Astrocyte (in vitro differentiated cells and primary cell): ENCODE measurements at regions not wholly inside any gene's neighbourhood (a gene's known extent, or its start where the extent isn't known, plus 50 kb on each side); places are given as distances from the start of the nearest gene placed in this dataset.

Experiments
- DNase-seq: peaks from one replicate; pipeline ENCODE4 v3.0.0-alpha.2; 2010; ENCODE audit warnings: low read depth
- FAIRE-seq: peaks from 2 replicates; lab custom pipeline; 2011; peaks lifted over from hg19 to GRCh38; lab: Jason Lieb, UNC
- H2AFZ ChIP-seq: 2 replicates; pipeline ENCODE4 v1.6.0; 2012; ENCODE audit warnings: low read depth, low read length, inconsistent platforms
- H3K27ac ChIP-seq: 2 replicates; pipeline ENCODE4 v1.5.1; 2011; ENCODE audit warnings: low read depth, low read length, inconsistent platforms
- H3K27me3 ChIP-seq: 2 replicates; pipeline ENCODE4 v1.6.0; 2011; ENCODE audit warnings: low read length, inconsistent platforms; ENCODE audit not compliant: insufficient read depth
- H3K36me3 ChIP-seq: 2 replicates; pipeline ENCODE4 v1.5.1; 2011; ENCODE audit warnings: low read length, inconsistent platforms; ENCODE audit not compliant: insufficient read depth
- H3K4me1 ChIP-seq: 2 replicates; pipeline ENCODE4 v1.5.1; 2011; ENCODE audit warnings: low read length, inconsistent platforms; ENCODE audit not compliant: insufficient read depth
- H3K4me2 ChIP-seq: 2 replicates; pipeline ENCODE4 v1.6.0; 2012; ENCODE audit warnings: low read length, inconsistent platforms
- H3K4me3 ChIP-seq: 2 replicates; pipeline ENCODE4 v1.5.1; 2011; ENCODE audit warnings: low read depth, mild to moderate bottlenecking, low read length, inconsistent platforms; ENCODE audit not compliant: insufficient read depth
- H3K79me2 ChIP-seq: 2 replicates; pipeline ENCODE4 v1.6.0; 2012; ENCODE audit warnings: mild to moderate bottlenecking, low read length, inconsistent platforms; ENCODE audit not compliant: insufficient read depth
- H3K9ac ChIP-seq: 2 replicates; pipeline ENCODE4 v1.6.0; 2012; ENCODE audit warnings: mild to moderate bottlenecking, low read length, inconsistent platforms
- H3K9me3 ChIP-seq: 2 replicates; pipeline ENCODE4 v1.5.1; 2012; ENCODE audit warnings: low read depth, mild to moderate bottlenecking, low read length, inconsistent platforms; ENCODE audit not compliant: insufficient read depth
- H4K20me1 ChIP-seq: 2 replicates; pipeline ENCODE4 v1.6.0; 2012; ENCODE audit warnings: low read length, inconsistent platforms; ENCODE audit not compliant: insufficient read depth
- H3K27ac Mint-ChIP-seq: one replicate; pipeline ENCODE4 v1.8.0; 2021; ENCODE audit warnings: mild to moderate bottlenecking, mixed read lengths; ENCODE audit not compliant: unreplicated experiment
- H3K27me3 Mint-ChIP-seq: one replicate; pipeline ENCODE4 v1.8.0; 2021; ENCODE audit warnings: low read depth, mixed read lengths; ENCODE audit not compliant: unreplicated experiment
- H3K36me3 Mint-ChIP-seq: one replicate; pipeline ENCODE4 v1.8.0; 2021; ENCODE audit warnings: low read depth, mixed read lengths; ENCODE audit not compliant: unreplicated experiment
- H3K4me1 Mint-ChIP-seq: one replicate; pipeline ENCODE4 v1.8.0; 2021; ENCODE audit warnings: low read depth, mixed read lengths; ENCODE audit not compliant: unreplicated experiment
- H3K4me3 Mint-ChIP-seq: one replicate; pipeline ENCODE4 v1.8.0; 2021; ENCODE audit warnings: mild to moderate bottlenecking, moderate library complexity, mixed read lengths; ENCODE audit not compliant: unreplicated experiment
- H3K9me3 Mint-ChIP-seq: one replicate; pipeline ENCODE4 v1.8.0; 2021; ENCODE audit warnings: mild to moderate bottlenecking, mixed read lengths; ENCODE audit not compliant: unreplicated experiment
- EZH2 ChIP-seq: IDR thresholded peaks from 2 replicates; pipeline ENCODE4 v1.6.1; 2012; ENCODE audit warnings: mild to moderate bottlenecking, low read length, inconsistent platforms; ENCODE audit not compliant: insufficient read depth
- TF ChIP-seq, protein P1 (sequence below): IDR thresholded peaks from 2 replicates; pipeline ENCODE4 v1.5.1; 2011; ENCODE audit warnings: low read depth, mild to moderate bottlenecking, inconsistent platforms, low read length, moderate library complexity; ENCODE audit not compliant: insufficient read depth

DNA sequence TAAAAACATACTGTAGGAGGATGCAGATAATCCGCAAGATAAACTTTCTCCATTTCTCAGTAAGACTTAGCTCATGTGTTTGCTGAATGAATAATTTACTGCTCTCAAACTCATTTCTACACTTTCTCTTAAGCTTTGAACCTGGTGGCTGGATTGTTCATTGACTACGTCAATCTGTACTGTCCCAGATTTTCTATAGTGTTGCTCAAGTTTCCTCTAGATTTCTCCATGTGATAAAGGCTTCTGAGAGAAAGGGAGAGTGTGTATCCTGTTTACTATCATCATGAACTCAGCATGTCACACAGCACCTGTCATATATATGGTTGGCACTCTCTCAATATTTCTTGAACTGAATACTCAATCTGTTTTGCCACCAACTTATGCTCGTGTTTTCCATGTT lies 518.0 kb upstream of the TBX3 start:
- no peak overlapping the region for H3K9ac ChIP-seq
- no peaks in the 10 kb centered on the region for H3K79me2 ChIP-seq
- no peak for FAIRE-seq

DNA sequence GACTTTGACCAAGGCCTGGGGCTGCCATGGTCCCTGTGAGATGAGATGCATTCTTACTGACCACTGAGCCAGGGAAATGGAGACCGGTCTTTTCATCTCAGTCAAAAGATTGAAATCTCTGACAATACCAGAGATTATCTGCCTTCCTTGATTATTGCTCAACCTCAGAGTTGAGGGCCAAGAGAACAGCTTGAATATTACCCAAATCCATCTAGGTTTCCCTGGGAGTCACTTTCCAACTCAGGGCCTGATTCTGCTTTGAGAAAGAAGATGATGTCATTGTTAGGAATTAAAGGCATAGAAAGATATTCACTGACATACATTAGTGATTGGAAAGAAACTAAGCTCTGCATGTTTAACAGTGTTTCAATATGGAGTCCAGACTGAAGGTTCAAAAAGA lies 515.9 kb upstream of the TBX3 start:
- no peaks in the 10 kb centered on the region for H3K79me2 ChIP-seq
- H3K9me3 ChIP-seq = no peaks in the 10 kb centered on the region
- FAIRE-seq (peak; percentile 89), DNase-seq (peak; percentile 44)
- H3K27ac ChIP-seq = no peak overlapping the region
- H3K9ac ChIP-seq = no peak overlapping the region
- no peak overlapping the region for H3K27ac Mint-ChIP-seq
- TF ChIP-seq, protein P1, sequence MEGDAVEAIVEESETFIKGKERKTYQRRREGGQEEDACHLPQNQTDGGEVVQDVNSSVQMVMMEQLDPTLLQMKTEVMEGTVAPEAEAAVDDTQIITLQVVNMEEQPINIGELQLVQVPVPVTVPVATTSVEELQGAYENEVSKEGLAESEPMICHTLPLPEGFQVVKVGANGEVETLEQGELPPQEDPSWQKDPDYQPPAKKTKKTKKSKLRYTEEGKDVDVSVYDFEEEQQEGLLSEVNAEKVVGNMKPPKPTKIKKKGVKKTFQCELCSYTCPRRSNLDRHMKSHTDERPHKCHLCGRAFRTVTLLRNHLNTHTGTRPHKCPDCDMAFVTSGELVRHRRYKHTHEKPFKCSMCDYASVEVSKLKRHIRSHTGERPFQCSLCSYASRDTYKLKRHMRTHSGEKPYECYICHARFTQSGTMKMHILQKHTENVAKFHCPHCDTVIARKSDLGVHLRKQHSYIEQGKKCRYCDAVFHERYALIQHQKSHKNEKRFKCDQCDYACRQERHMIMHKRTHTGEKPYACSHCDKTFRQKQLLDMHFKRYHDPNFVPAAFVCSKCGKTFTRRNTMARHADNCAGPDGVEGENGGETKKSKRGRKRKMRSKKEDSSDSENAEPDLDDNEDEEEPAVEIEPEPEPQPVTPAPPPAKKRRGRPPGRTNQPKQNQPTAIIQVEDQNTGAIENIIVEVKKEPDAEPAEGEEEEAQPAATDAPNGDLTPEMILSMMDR = no peak
- TF ChIP-seq EZH2 = no peak
- no peaks in the 10 kb centered on the region for H3K36me3 ChIP-seq
- H3K27me3 Mint-ChIP-seq = peaks cover 15% of the 10 kb centered on the region
- no peak overlapping the region for H2AFZ ChIP-seq
- no peak overlapping the region for H3K4me3 Mint-ChIP-seq
- H3K9me3 Mint-ChIP-seq = peaks cover 4% of the 10 kb centered on the region
- peaks cover 4% of the 10 kb centered on the region for H3K4me1 Mint-ChIP-seq
- H3K4me2 ChIP-seq = no peak overlapping the region
- H3K4me1 ChIP-seq = no peaks in the 10 kb centered on the region
- no peaks in the 10 kb centered on the region for H3K27me3 ChIP-seq
- H4K20me1 ChIP-seq = no peaks in the 10 kb centered on the region
- no peak overlapping the region for H3K4me3 ChIP-seq
- no peaks in the 10 kb centered on the region for H3K36me3 Mint-ChIP-seq

More for the DNA sequence above, 518.0 kb upstream of the TBX3 start:
- H3K9me3 Mint-ChIP-seq = peaks cover 7% of the 10 kb centered on the region
- Histone ChIP-seq H3K27ac (no peak overlapping the region), H2AFZ (no peak overlapping the region), H3K4me1 (no peaks in the 10 kb centered on the region), H3K9me3 (no peaks in the 10 kb centered on the region), H3K36me3 (no peaks in the 10 kb centered on the region), H3K4me2 (no peak overlapping the region), H3K27me3 (no peaks in the 10 kb centered on the region), H4K20me1 (no peaks in the 10 kb centered on the region), H3K4me3 (no peak overlapping the region)
- H3K4me3 Mint-ChIP-seq = no peak overlapping the region
- no peak overlapping the region for H3K27ac Mint-ChIP-seq
- peaks cover 9% of the 10 kb centered on the region for H3K4me1 Mint-ChIP-seq
- no peaks in the 10 kb centered on the region for H3K36me3 Mint-ChIP-seq
- peaks cover 13% of the 10 kb centered on the region for H3K27me3 Mint-ChIP-seq
- TF ChIP-seq, protein P1 = no peak
- no peak for TF ChIP-seq EZH2
- DNase-seq = no peak

DNA sequence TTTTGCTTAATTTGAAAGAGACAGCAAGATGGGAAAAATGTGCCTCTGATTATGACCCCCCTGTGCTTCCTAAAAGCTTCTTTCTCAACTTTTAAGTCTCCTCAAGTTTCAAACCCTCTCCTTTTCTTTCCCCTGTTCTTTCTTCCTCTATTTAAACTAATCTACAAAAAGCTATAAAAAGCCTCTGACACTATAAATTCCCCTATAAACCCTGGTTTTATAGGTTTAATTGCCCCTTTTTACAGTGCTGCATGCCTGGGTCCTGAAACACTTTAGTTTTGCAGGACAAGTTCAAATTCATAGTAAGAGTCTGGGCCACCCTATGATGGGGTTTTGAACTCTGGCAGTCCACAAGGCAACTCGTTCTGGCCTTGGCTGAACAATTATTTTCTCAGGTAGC lies 510.9 kb upstream of the TBX3 start:
- no peaks in the 10 kb centered on the region for H3K9me3 ChIP-seq
- no peaks in the 10 kb centered on the region for H3K79me2 ChIP-seq
- H3K27ac Mint-ChIP-seq = no peak overlapping the region
- no peak overlapping the region for H3K27ac ChIP-seq
- no peak overlapping the region for H3K9ac ChIP-seq
- no peaks in the 10 kb centered on the region for H3K4me1 ChIP-seq
- H3K36me3 Mint-ChIP-seq = no peaks in the 10 kb centered on the region
- no peak overlapping the region for H3K4me2 ChIP-seq
- no peaks in the 10 kb centered on the region for H3K27me3 ChIP-seq
- no peaks in the 10 kb centered on the region for H3K4me1 Mint-ChIP-seq
- TF ChIP-seq, protein P1 = no peak
- no peak for TF ChIP-seq EZH2
- no peaks in the 10 kb centered on the region for H3K36me3 ChIP-seq
- DNase-seq = no peak
- no peaks in the 10 kb centered on the region for H4K20me1 ChIP-seq
- H2AFZ ChIP-seq = no peak overlapping the region
- no peak overlapping the region for H3K4me3 ChIP-seq
- no peak overlapping the region for H3K4me3 Mint-ChIP-seq
- H3K27me3 Mint-ChIP-seq = peaks cover 7% of the 10 kb centered on the region
- peaks cover 4% of the 10 kb centered on the region for H3K9me3 Mint-ChIP-seq
- FAIRE-seq = no peak
